WI38 (cell line): ENCODE measurements at regions not wholly inside any gene's neighbourhood (a gene's known extent, or its start where the extent isn't known, plus 50 kb on each side); places are given as distances from the start of the nearest gene placed in this dataset.

ENCODE experiments used
- H3K4me3 ChIP-seq: 2 replicates; pipeline ENCODE4 v1.5.1; 2011; ENCODE audit warnings: low read depth, mild to moderate bottlenecking, control low read depth, low read length
- CTCF ChIP-seq: IDR thresholded peaks from 2 replicates; pipeline ENCODE4 v1.5.1; 2012; ENCODE audit warnings: low read depth, mild to moderate bottlenecking, control low read depth, low read length

GRCh38 chr1:192943522-192943921 is 115.6 kb downstream of the UCHL5 start:
- TF ChIP-seq CTCF: no peak
- no peak overlapping the region for H3K4me3 ChIP-seq

GRCh38 chr1:192945390-192946130 is 113.6 kb downstream of the UCHL5 start:
- no peak overlapping the region for H3K4me3 ChIP-seq
- TF ChIP-seq CTCF: no peak

- TF ChIP-seq CTCF: no peak
- no peak overlapping the region for H3K4me3 ChIP-seq
Observed at GRCh38 chr1:192949783-192950182, 109.4 kb downstream of the UCHL5 start.

GRCh38 chr1:192950926-192951325 is 108.2 kb downstream of the UCHL5 start:
- no peak for TF ChIP-seq CTCF
- H3K4me3 ChIP-seq: no peak overlapping the region

GRCh38 chr1:192951691-192952460 is 107.3 kb downstream of the UCHL5 start:
- no peak overlapping the region for H3K4me3 ChIP-seq
- TF ChIP-seq CTCF: no peak

GRCh38 chr1:192952646-192953045 is 106.5 kb downstream of the UCHL5 start:
- TF ChIP-seq CTCF: no peak

GRCh38 chr1:192954705-192955265 is 104.4 kb downstream of the UCHL5 start:
- TF ChIP-seq CTCF: no peak
- H3K4me3 ChIP-seq: no peak overlapping the region

More at GRCh38 chr1:192952646-192953045, 106.5 kb downstream of the UCHL5 start:
- no peak overlapping the region for H3K4me3 ChIP-seq
